Gastrocnemius medialis (tissue), 4 donors: ENCODE measurements at regions not wholly inside any gene's neighbourhood (a gene's known extent, or its start where the extent isn't known, plus 50 kb on each side); places are given as distances from the start of the nearest gene placed in this dataset.

ENCODE experiments used
- POLR2A ChIP-seq, 2 donors: fragments of 450-650 bp; IDR thresholded peaks; one replicate each; pipeline ENCODE4 v1.6.1; 2017; ENCODE audit warnings: antibody characterized with exemption in 2 of 2, mild to moderate bottlenecking in 2 of 2, moderate library complexity in 2 of 2
- TF ChIP-seq, protein P1 (sequence below), 5 experiments: fragments of 450-650 bp in 3 of 5; fragments of 200-600 bp in 2 of 5; sonication (generic) in 2 of 5; IDR thresholded peaks in 4 of 5; conservative IDR thresholded peaks in 1 of 5; 1 replicate in 4 of 5; 2 replicates in 1 of 5; pipeline ENCODE4 v1.5.1; 2016 to 2019; ENCODE audit warnings: antibody characterized with exemption in 5 of 5, mild to moderate bottlenecking in 3 of 5, moderate library complexity in 3 of 5

DNA sequence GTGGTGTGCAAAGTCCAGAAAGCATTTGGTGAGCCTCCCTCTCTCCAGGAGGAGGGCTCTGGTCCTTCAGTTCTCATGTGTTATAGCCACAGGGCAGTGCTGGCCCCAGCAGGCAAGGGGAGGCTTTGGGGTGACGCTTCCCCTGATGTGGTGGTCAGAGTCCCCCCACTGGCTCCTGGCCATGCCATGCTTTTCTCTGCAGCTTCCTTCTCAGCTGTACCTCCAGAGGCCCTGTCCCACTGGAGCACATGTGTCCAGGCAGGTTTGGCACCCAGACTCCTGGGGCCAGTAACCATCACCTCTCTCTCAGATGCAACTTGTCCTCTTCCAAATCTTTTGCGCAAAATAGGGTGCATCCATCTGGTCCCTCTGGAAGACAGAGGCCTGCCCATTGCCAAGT, 233.0 kb upstream of the ZNF32 start:
- TF ChIP-seq, protein P1, sequence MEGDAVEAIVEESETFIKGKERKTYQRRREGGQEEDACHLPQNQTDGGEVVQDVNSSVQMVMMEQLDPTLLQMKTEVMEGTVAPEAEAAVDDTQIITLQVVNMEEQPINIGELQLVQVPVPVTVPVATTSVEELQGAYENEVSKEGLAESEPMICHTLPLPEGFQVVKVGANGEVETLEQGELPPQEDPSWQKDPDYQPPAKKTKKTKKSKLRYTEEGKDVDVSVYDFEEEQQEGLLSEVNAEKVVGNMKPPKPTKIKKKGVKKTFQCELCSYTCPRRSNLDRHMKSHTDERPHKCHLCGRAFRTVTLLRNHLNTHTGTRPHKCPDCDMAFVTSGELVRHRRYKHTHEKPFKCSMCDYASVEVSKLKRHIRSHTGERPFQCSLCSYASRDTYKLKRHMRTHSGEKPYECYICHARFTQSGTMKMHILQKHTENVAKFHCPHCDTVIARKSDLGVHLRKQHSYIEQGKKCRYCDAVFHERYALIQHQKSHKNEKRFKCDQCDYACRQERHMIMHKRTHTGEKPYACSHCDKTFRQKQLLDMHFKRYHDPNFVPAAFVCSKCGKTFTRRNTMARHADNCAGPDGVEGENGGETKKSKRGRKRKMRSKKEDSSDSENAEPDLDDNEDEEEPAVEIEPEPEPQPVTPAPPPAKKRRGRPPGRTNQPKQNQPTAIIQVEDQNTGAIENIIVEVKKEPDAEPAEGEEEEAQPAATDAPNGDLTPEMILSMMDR (IDR thresholded peaks at IDR 0.05 in 4 of 5, conservative IDR thresholded peaks at IDR 0.05 in 1 of 5): no peak
- TF ChIP-seq POLR2A (IDR thresholded peaks at IDR 0.05): no peak
